WTC11 (cell line): ENCODE measurements at regions not wholly inside any gene's neighbourhood (a gene's known extent, or its start where the extent isn't known, plus 50 kb on each side); places are given as distances from the start of the nearest gene placed in this dataset.

Experiments
- ATF2 ChIP-seq: sonication (generic); formaldehyde crosslinking; IDR thresholded peaks from 2 replicates; pipeline ENCODE4 v1.8.1; 2022; ENCODE audit warnings: low read depth, missing genetic modification reagents, borderline replicate concordance
- ATF3 ChIP-seq: sonication (generic); formaldehyde crosslinking; conservative IDR thresholded peaks from 2 replicates; pipeline ENCODE4 v1.8.1; 2022; ENCODE audit warnings: mild to moderate bottlenecking, missing genetic modification reagents
- CREB1 ChIP-seq: sonication (generic); formaldehyde crosslinking; IDR thresholded peaks from 2 replicates; pipeline ENCODE4 v1.8.0; 2023; ENCODE audit warnings: mild to moderate bottlenecking, missing genetic modification reagents
- CREM ChIP-seq: sonication (generic); formaldehyde crosslinking; IDR thresholded peaks from 2 replicates; pipeline ENCODE4 v1.8.1; 2022; ENCODE audit warnings: mild to moderate bottlenecking, missing genetic modification reagents, moderate library complexity
- CTCF ChIP-seq: fragments of 200-600 bp; IDR thresholded peaks from 2 replicates; pipeline ENCODE4 v1.8.0; 2022; ENCODE audit warnings: antibody characterized with exemption
- E2F5 ChIP-seq: sonication (generic); formaldehyde crosslinking; IDR thresholded peaks from 2 replicates; pipeline ENCODE4 v1.8.1; 2022; ENCODE audit warnings: mild to moderate bottlenecking, moderate library complexity, missing genetic modification reagents
- ESRRA ChIP-seq: sonication (generic); formaldehyde crosslinking; IDR thresholded peaks from 2 replicates; pipeline ENCODE4 v1.8.1; 2022; ENCODE audit warnings: mild to moderate bottlenecking, missing genetic modification reagents, borderline replicate concordance
- JUN ChIP-seq: sonication (generic); formaldehyde crosslinking; IDR thresholded peaks from 2 replicates; pipeline ENCODE4 v1.8.0; 2023; ENCODE audit warnings: mild to moderate bottlenecking, missing genetic modification reagents
- PRDM15 ChIP-seq: sonication (generic); formaldehyde crosslinking; IDR thresholded peaks from 2 replicates; pipeline ENCODE4 v1.8.0; 2022; ENCODE audit warnings: missing genetic modification reagents
- SOX15 ChIP-seq: fragments of 250-450 bp; sonication (Bioruptor Pico); IDR thresholded peaks from 2 replicates; pipeline ENCODE4 v1.9.0; 2021; ENCODE audit warnings: mild to moderate bottlenecking
- SP1 ChIP-seq: sonication (generic); formaldehyde crosslinking; conservative IDR thresholded peaks from 2 replicates; pipeline ENCODE4 v1.8.1; 2022; ENCODE audit warnings: missing genetic modification reagents
- USF2 ChIP-seq: sonication (generic); formaldehyde crosslinking; IDR thresholded peaks from 2 replicates; pipeline ENCODE4 v1.8.1; 2023; ENCODE audit warnings: mild to moderate bottlenecking, missing genetic modification reagents, moderate library complexity
- ZBTB43 ChIP-seq: sonication (generic); formaldehyde crosslinking; IDR thresholded peaks from 2 replicates; pipeline ENCODE4 v1.8.1; 2023; ENCODE audit warnings: mild to moderate bottlenecking, missing genetic modification reagents
- ZNF121 ChIP-seq: sonication (generic); formaldehyde crosslinking; IDR thresholded peaks from 2 replicates; pipeline ENCODE4 v1.8.0; 2023; ENCODE audit warnings: missing genetic modification reagents

GRCh38 chr18:55111271-55111670, 152.0 kb upstream of the CCDC68 start:
- no peak for TF ChIP-seq CTCF
- no peak for TF ChIP-seq USF2 (CRISPR knock-in tag)
- TF ChIP-seq CREB1 (CRISPR knock-in tag): no peak
- no peak for TF ChIP-seq E2F5
- no peak for TF ChIP-seq ESRRA (CRISPR knock-in tag)
- no peak for TF ChIP-seq PRDM15
- TF ChIP-seq ATF3 (CRISPR knock-in tag): no peak
- TF ChIP-seq ZNF121 (CRISPR knock-in tag): no peak
- TF ChIP-seq SOX15: no peak
- TF ChIP-seq ZBTB43 (CRISPR knock-in tag): no peak
- no peak for TF ChIP-seq CREM (CRISPR knock-in tag)
- no peak for TF ChIP-seq SP1 (CRISPR knock-in tag)
- no peak for TF ChIP-seq JUN (CRISPR knock-in tag)
- TF ChIP-seq ATF2: no peak
